Activated T-cell treated with anti-CD3 and anti-CD28 coated beads, Interleukin-2, amount 50 U/mL, for 4 hours (primary cell): ENCODE measurements at regions not wholly inside any gene's neighbourhood (a gene's known extent, or its start where the extent isn't known, plus 50 kb on each side); places are given as distances from the start of the nearest gene placed in this dataset.

Experiments
- ATAC-seq, 2 donors: fragments of 200-7000 bp; cut with Tn5 transposase; one replicate each; pipeline ENCODE4 v1.10.0; 2021
- DNase-seq: peaks from one replicate; pipeline ENCODE4 v3.0.0-alpha.2; 2020
- H3K27me3 Mint-ChIP-seq: one replicate; pipeline ENCODE4 v1.8.0; 2021; ENCODE audit warnings: low read depth, mixed read lengths
- H3K36me3 Mint-ChIP-seq: one replicate; pipeline ENCODE4 v1.8.0; 2022; ENCODE audit warnings: mixed read lengths; ENCODE audit not compliant: insufficient read depth
- H3K4me1 Mint-ChIP-seq: one replicate; pipeline ENCODE4 v1.8.0; 2021; ENCODE audit warnings: low read depth, mixed read lengths
- H3K4me3 Mint-ChIP-seq: one replicate; pipeline ENCODE4 v1.8.0; 2021; ENCODE audit warnings: mild to moderate bottlenecking, moderate library complexity, mixed read lengths
- H3K9me3 Mint-ChIP-seq: one replicate; pipeline ENCODE4 v1.8.0; 2021; ENCODE audit warnings: mixed read lengths

DNA sequence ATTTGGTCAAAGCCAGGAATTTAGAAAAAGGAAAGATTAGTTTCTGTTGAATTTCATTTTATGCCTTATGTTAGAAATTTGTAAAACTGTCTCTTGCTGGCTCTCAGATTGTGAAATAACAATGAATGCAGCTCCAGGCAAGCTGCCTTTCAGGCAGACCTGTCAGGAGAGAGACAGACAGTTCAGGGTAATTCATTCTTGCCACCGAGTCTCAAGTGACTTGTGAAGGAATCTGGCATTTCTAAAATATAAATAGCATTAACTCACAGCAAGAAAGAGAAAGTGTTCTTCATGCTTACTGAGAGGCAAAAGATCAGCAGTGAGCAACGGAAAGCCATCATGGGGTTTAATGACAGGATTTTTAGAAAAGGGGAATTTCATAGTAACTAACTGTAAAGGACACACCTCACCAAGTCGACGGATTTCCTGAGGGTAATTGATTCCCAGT, 442.3 kb upstream of the AKR1E2 start:
- H3K4me3 Mint-ChIP-seq: no peak overlapping the region
- no peaks in the 10 kb centered on the region for H3K4me1 Mint-ChIP-seq
- H3K9me3 Mint-ChIP-seq: no peaks in the 10 kb centered on the region
- H3K27me3 Mint-ChIP-seq: no peaks in the 10 kb centered on the region
- H3K36me3 Mint-ChIP-seq: no peaks in the 10 kb centered on the region
- no peak for ATAC-seq
- DNase-seq: no peak

DNA sequence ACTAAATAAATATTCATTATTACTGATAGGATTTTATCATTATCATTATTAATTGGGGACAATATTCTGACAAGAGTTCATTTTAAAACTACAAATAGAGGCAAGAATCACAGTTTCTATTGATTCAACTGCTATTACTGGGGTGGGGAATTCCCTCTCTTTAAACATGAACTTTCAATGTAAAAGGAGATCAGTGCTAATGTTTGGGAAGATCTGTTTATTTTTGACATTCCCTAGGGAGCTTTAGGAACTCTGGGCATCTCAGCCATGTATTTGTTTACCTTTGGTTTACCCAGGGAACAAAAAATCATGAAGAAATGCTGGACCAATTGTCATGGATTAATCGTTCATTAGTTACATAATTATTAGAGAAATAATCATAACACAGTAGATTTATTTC, 443.2 kb upstream of the AKR1E2 start:
- DNase-seq (no peak), ATAC-seq (no peak)
- Mint-ChIP-seq H3K4me1 (no peaks in the 10 kb centered on the region), H3K36me3 (no peaks in the 10 kb centered on the region), H3K9me3 (no peaks in the 10 kb centered on the region), H3K4me3 (no peak overlapping the region), H3K27me3 (no peaks in the 10 kb centered on the region)

DNA sequence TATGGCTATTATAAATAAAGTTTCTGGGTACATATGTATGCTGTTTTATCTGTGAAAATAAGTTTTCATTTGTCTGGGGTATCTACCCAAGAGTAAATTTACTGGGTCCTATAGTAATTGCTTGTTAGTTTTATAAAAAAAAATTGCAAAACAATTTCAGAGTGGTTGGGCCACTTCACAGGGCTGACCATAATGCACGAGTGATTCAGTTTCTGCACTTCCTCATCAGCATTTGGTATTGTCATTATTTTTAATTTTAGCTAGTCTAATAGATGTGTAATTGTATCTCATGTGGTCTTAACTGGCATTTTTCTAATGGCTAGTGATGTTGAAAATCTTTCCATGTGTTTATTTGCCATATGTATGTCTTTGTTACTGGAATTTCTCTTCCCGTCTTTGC, 452.4 kb upstream of the AKR1E2 start:
- Mint-ChIP-seq H3K9me3 (no peaks in the 10 kb centered on the region), H3K36me3 (no peaks in the 10 kb centered on the region), H3K4me1 (no peaks in the 10 kb centered on the region), H3K27me3 (peaks cover 3% of the 10 kb centered on the region), H3K4me3 (no peak overlapping the region)
- no peak for DNase-seq
- no peak for ATAC-seq

DNA sequence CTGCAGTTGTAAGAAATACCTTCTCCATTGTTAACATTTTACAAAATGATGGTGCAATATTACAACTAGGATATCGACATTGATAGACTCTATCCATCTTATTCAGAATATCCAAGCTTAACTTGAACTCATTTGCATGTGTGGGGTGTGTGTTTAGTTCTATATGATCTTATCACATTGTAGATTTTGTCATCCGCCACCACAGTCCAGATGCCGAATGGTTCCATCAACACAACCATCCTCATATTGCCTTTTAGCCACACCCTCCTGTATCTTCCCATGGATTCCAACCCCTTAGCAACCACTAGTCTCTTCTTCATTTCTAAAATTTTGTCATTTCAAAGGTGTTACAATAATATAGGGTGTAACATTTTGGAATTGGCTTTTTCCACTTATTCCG, 452.9 kb upstream of the AKR1E2 start:
- DNase-seq (no peak), ATAC-seq (no peak)
- no peaks in the 10 kb centered on the region for H3K4me1 Mint-ChIP-seq
- no peaks in the 10 kb centered on the region for H3K36me3 Mint-ChIP-seq
- no peaks in the 10 kb centered on the region for H3K9me3 Mint-ChIP-seq
- peaks cover 3% of the 10 kb centered on the region for H3K27me3 Mint-ChIP-seq
- no peak overlapping the region for H3K4me3 Mint-ChIP-seq

DNA sequence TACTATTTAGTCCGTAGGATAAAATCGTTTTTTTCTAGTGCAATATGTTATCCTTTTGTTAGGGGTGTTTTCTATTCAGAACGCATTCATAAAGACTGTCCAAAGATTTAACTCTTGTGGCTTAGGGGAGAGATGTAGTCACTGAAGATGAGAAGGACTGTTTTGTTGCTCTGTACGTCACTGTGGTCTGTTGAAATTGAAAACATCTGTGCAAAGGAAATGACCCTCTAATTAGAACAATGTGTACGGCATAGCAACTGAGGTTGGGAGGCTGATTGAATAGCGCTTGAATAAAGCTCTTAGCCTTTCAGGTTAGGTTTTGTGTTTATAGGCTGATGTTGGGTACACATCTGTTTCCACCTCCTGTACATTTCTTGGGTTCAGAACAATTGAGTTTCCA, 453.4 kb upstream of the AKR1E2 start:
- Mint-ChIP-seq H3K27me3 (peaks cover 3% of the 10 kb centered on the region), H3K4me1 (no peaks in the 10 kb centered on the region), H3K36me3 (no peaks in the 10 kb centered on the region), H3K4me3 (no peak overlapping the region), H3K9me3 (no peaks in the 10 kb centered on the region)
- no peak for ATAC-seq
- DNase-seq: no peak

DNA sequence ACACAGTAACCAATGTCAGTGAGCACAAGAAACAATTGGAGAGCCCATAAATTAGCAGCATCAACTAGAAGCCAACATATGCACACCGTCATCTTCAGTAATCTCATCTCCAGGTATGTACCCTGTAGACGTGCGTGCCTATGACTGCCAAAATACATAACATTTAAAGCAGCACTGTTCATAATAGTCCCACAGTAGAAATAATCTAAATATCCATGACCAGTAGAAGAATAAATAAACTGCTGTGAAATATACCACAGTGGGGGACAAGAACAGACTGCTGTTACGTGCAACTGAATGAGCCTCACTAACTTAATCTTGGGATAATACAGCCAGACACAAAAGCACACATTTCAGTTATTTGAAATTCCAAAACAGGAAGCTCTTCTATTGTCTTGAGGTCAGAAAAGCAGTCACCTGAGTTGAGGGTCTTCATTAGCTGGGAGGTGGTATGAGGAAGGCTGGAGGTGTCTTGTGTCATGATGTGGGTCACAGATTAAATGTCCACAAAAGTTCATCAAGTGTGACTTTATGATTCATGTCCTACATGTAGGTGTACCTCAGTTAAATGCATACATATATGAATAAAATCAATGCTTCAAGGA, 454.2 kb upstream of the AKR1E2 start:
- ATAC-seq: no peak
- Mint-ChIP-seq H3K4me3 (no peak overlapping the region), H3K36me3 (no peaks in the 10 kb centered on the region), H3K4me1 (no peaks in the 10 kb centered on the region), H3K27me3 (peaks cover 3% of the 10 kb centered on the region), H3K9me3 (no peaks in the 10 kb centered on the region)
- DNase-seq: no peak

DNA sequence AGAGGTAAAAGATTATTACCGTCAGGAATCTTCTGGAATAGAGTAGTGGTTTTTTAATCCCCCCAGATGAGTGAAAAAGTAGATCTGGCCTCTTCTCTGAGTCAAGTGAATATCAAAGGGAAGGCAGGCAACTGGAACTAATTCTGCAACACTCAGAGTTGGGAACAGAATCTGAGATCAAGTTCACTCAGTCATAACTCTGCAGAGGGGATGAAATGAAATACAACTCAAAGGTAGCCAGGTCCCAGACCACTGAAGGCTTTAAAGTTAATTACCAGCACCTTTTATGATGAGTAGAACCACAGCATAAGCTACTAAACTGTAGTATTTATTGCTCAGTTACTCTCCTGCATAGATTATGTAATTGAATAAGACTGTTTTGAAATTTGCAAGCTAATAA, 455.6 kb upstream of the AKR1E2 start:
- no peaks in the 10 kb centered on the region for H3K36me3 Mint-ChIP-seq
- no peak overlapping the region for H3K4me3 Mint-ChIP-seq
- no peak for DNase-seq
- no peaks in the 10 kb centered on the region for H3K9me3 Mint-ChIP-seq
- H3K27me3 Mint-ChIP-seq: peaks cover 3% of the 10 kb centered on the region
- ATAC-seq: no peak
- H3K4me1 Mint-ChIP-seq: no peaks in the 10 kb centered on the region

DNA sequence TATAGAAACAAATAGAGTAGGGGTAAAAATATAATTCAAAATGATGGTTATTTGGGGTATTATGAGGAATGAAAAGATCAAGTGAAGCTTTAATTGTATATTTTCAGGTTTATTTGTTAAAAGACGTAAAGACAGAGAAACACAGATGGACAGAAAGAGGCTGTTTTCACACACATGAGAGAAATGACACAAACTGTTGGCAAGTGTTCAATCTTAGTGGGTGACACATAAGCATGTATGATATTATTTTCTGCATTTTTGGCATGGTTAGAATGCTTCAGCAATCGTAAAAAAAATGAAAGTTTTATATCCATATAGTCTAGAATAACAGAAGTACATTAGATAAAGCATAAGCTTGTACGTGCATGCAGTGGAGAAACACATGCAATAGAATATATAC, 464.4 kb upstream of the AKR1E2 start:
- ATAC-seq (no peak), DNase-seq (no peak)
- Mint-ChIP-seq H3K4me1 (no peaks in the 10 kb centered on the region), H3K9me3 (no peaks in the 10 kb centered on the region), H3K27me3 (peaks cover 4% of the 10 kb centered on the region), H3K4me3 (no peak overlapping the region), H3K36me3 (no peaks in the 10 kb centered on the region)

DNA sequence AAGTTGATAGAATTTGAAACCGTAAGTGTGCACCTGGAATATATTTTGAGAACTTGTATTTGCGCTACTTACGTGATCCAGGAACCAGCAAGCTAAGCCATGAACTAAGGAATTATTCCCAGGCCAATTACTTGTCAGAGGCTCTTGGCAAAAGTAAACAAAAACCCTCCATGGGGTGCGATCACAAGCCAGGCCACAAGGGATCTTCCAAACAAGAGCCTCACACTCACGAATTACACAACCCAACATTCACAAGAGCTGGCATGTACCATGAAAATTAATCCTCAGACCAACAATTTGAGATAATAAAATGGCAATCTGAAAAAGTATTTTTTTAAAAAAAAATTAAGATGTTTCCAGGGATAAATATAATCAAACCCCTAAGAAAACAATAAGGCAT, 467.0 kb upstream of the AKR1E2 start:
- Mint-ChIP-seq H3K4me1 (peaks cover under 1% of the 10 kb centered on the region), H3K36me3 (no peaks in the 10 kb centered on the region), H3K27me3 (peaks cover 9% of the 10 kb centered on the region), H3K4me3 (no peak overlapping the region), H3K9me3 (no peaks in the 10 kb centered on the region)
- no peak for DNase-seq
- ATAC-seq: no peak

DNA sequence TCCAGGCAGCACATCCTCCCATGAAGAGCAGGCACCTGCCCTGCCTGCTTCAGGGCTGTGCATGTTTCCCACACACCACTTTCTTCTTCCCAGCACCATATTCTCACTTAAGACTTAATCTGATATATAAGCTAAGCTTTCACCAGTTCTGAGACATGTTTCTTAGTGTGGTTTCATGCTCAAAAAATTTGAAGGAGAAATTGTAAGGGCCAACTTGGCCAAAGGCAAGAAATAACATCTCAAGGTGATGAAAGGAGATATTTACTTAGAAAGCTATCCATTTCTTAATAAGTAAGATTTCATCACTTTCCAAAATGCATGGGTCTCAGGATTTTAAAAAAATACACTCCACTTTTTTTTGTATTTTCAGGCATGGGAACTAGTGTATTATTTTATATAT, 468.1 kb upstream of the AKR1E2 start:
- Mint-ChIP-seq H3K9me3 (no peaks in the 10 kb centered on the region), H3K4me3 (no peak overlapping the region), H3K27me3 (peaks cover 9% of the 10 kb centered on the region), H3K36me3 (no peaks in the 10 kb centered on the region), H3K4me1 (peaks cover 9% of the 10 kb centered on the region)
- no peak for ATAC-seq
- DNase-seq: no peak

DNA sequence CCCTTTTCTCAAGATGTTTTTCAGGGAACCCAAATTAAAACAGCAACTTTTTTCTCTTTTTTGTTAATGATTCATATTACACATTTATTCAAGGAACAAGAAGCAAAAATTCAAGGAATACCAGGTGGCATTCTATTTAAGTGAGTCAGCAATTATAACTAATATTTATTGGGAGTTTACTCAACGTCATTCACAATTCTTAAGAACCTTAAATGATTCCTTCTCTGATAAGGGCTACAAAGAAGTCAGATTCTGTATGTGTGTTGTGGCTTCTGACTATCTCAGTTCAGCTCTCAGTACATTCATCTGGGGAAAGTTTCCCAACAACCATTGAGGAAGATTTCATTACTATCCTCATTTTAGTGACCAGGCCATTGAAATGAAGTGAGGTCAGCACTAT, 470.7 kb upstream of the AKR1E2 start:
- Mint-ChIP-seq H3K9me3 (no peaks in the 10 kb centered on the region), H3K27me3 (peaks cover 9% of the 10 kb centered on the region), H3K36me3 (no peaks in the 10 kb centered on the region), H3K4me1 (peaks cover 9% of the 10 kb centered on the region), H3K4me3 (no peak overlapping the region)
- DNase-seq (no peak), ATAC-seq (no peak)

DNA sequence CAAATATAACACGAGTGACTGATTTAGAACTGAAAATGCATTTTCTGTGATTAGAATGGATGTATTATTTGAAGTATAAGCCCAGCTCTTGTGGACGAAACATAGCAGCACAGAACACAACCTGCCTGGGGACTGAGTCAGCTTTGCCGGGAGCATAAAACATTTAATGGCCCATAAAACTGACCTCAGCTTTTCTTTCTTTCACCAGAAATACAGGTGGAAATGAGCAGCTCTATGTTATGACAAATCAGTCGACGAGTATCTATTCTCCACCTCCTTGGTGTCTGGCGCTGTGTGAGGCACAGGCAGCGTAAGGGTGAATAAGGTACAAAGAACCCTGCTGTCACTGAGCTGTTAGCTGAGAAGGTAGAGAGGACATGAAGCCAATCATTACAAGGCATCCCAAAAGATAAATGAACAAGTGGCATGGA, 471.6 kb upstream of the AKR1E2 start:
- Mint-ChIP-seq H3K4me1 (peaks cover 9% of the 10 kb centered on the region), H3K9me3 (no peaks in the 10 kb centered on the region), H3K4me3 (no peak overlapping the region), H3K27me3 (peaks cover 9% of the 10 kb centered on the region), H3K36me3 (no peaks in the 10 kb centered on the region)
- no peak for ATAC-seq
- DNase-seq: no peak

DNA sequence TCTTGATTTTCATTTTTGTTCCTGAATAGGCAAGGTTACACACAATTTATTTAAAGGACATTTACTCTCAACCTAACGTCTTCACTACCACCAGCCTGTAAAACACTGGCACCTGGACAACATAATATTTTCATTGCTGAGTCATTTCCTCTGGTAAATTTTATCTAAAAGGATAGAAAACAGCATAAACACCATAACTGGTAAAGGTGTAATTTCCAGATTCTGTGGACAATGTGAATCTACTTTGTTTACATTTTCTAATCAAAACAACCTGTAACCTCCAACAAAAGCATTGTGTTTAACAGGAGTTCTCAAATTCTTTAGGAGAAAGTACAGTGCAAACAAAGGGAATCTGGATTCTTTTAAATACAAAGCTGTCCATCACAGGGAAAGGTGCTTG, 472.0 kb upstream of the AKR1E2 start:
- Mint-ChIP-seq H3K27me3 (peaks cover 9% of the 10 kb centered on the region), H3K4me1 (peaks cover 9% of the 10 kb centered on the region), H3K9me3 (no peaks in the 10 kb centered on the region), H3K36me3 (no peaks in the 10 kb centered on the region), H3K4me3 (no peak overlapping the region)
- ATAC-seq (no peak), DNase-seq (no peak)

DNA sequence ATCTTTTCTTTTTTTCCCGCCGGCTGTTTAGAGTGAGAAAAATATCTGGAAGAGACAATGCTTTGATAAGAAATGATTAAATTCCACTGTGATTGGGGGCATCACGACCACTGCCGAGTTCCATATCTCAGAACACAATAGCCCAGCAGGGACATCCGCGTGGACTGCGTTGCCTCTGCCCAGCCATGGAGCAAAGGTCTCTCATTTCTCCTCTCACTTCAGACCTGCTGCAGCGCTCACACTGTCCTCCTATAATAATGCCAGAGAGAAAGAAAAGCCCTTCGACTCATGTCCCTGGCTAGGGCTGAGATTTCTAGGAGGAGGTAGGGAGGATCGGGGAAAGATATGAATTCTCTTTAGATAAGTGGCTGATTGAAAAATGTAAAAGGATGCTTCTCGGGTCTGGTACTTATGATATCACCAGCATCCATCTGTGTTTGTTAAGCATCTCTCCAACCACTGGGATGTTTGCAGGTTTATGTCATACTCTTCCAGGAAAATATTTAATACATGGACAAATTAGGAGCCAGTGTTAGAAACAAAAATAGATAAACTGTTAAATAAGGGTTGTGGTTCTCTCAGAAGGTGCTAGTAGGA, 472.9 kb upstream of the AKR1E2 start:
- Mint-ChIP-seq H3K4me3 (no peak overlapping the region), H3K36me3 (no peaks in the 10 kb centered on the region), H3K9me3 (no peaks in the 10 kb centered on the region), H3K27me3 (peaks cover 9% of the 10 kb centered on the region), H3K4me1 (peaks cover 9% of the 10 kb centered on the region)
- ATAC-seq (no peak), DNase-seq (no peak)

DNA sequence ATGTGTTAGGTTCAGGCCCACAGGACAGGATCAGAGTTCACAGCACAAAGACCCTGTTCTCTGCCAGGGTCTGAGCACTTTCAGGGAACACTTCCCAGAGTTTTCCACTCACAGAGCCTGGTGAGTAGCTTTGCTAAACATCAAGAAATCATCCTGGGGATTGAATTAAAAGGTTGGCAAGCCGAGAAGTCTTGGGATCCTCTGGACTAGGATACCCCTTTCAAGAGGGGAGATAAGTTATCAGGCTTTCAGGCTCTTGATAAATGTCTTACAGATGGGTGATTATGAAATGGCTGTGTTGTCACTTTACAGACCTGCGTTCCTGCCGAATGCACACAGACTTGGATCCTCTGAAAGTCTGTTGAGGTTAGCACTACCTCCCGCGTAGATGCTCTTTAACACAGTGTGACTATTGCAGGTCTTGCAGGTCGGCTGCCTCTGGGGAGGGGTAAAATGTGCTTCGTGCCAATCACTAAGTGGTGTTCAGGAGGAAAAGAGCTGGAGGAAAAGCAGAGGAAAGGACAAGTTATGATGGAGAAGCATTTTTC, 473.5 kb upstream of the AKR1E2 start:
- ATAC-seq: peak in 1 of 2 donors; percentile 25

More for the DNA sequence above, 473.5 kb upstream of the AKR1E2 start:
- no peaks in the 10 kb centered on the region for H3K36me3 Mint-ChIP-seq
- no peak for DNase-seq
- no peak overlapping the region for H3K4me3 Mint-ChIP-seq
- H3K9me3 Mint-ChIP-seq: no peaks in the 10 kb centered on the region
- H3K27me3 Mint-ChIP-seq: peaks cover 9% of the 10 kb centered on the region
- H3K4me1 Mint-ChIP-seq: peaks cover 9% of the 10 kb centered on the region
